NT2/D1 (cell line): ENCODE measurements at regions not wholly inside any gene's neighbourhood (a gene's known extent, or its start where the extent isn't known, plus 50 kb on each side); places are given as distances from the start of the nearest gene placed in this dataset.
"Not testable (repeated sequence)": the region's sequence is repeated elsewhere in the genome, so short reads cannot be mapped to it uniquely, and the experiment has no call there.

Source experiments
- YY1 ChIP-seq: IDR thresholded peaks from 2 replicates; pipeline ENCODE4 v1.6.1; 2011; ENCODE audit not compliant: insufficient read length, insufficient read depth
- ZNF274 ChIP-seq: IDR thresholded peaks from 2 replicates; pipeline ENCODE4 v1.6.1; 2011; ENCODE audit warnings: mild to moderate bottlenecking, low read depth, low read length

- TF ChIP-seq YY1, ZNF274: not testable (repeated sequence)
These were observed 521.2 kb upstream of the SOX9 start for GRCh38 chr17:71599583-71599982.
